CD4-positive, alpha-beta T cell treated with Interleukin-1 beta for 1 hour (primary cell): ENCODE measurements at regions not wholly inside any gene's neighbourhood (a gene's known extent, or its start where the extent isn't known, plus 50 kb on each side); places are given as distances from the start of the nearest gene placed in this dataset.
"Not testable (repeated sequence)": the region's sequence is repeated elsewhere in the genome, so short reads cannot be mapped to it uniquely, and the experiment has no call there.

Experiments
- DNase-seq, 2 donors: peaks; one replicate each; pipeline ENCODE4 v3.0.0-alpha.2; 2020 to 2022

- no peak for DNase-seq
Measured at GRCh38 chr4:160370046-160370445, 1267.2 kb downstream of the RAPGEF2 start.

DNA sequence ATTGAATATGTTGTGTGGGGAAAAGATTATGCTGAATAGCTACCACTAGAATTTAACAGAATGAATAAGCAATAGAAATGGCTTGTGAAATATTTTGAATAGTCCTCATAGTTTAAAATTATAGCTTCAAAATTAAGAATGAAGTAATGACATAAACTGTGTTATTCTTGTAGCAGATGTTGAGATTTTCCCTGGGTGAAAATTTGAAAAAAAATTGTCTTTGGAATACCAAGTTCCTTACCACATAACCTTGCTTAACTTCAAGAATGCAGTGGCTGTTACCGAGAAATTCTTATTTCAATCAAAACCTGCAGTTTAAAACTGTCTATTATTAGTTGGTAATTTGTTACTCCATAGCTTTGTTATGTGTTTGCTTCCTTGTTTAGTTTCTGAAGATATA, 1268.6 kb downstream of the RAPGEF2 start:
- DNase-seq = no peak

DNA sequence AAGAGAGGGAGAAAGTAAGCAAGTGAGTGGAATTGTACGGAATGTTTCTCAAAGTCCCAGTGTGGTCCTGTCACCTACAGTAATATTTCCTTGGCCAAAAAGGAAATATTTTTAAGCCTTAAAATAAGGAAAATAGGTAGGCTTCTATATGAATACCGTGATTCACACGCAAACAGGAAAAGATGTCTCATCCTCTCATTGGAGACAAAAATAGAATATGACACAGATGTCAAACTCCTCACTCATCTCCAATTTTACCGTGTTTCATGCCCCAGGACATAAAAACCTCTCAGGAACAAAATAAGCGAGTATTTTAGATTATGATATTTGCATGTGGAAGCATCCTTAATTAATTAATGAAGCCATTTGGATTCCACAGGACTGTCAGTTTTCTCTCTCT, 1269.5 kb downstream of the RAPGEF2 start:
- no peak for DNase-seq

- no peak for DNase-seq
Measured at GRCh38 chr4:160373911-160374310, 1271.0 kb downstream of the RAPGEF2 start.

DNA sequence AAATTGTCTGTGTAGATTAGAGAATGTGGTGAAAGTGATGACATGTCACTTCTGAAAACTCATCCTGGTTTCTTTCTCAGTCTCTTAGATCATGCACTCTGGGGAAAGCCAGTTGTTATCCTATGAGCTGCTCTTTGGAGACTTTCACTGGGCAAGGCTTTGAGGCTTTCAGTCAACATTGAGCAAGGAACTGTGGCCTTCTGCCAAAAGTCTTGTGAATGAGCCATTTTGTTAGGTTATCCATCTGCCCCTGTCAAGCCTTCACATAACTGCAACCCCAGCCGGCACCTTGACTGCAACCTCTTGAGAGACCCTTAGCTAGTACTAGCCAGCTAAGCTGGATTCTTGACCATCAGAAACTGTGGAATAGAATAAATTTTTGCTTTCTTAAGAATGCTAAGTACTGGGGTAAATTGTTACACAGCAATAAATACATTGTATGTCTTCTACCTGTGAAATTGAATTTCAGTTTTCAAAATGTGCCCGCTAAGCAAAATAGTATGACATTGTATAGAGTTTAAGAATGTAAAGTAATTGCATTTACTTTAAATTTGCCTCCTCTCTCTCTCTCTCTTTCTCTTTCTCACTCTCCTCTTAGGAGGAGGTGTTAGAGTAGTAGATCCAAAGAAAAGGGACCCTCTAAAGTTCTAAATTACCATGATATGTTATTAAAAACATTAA, 1273.0 kb downstream of the RAPGEF2 start:
- no peak for DNase-seq

- no peak for DNase-seq
Measured at GRCh38 chr4:160386846-160387245, 1284.0 kb downstream of the RAPGEF2 start.

DNA sequence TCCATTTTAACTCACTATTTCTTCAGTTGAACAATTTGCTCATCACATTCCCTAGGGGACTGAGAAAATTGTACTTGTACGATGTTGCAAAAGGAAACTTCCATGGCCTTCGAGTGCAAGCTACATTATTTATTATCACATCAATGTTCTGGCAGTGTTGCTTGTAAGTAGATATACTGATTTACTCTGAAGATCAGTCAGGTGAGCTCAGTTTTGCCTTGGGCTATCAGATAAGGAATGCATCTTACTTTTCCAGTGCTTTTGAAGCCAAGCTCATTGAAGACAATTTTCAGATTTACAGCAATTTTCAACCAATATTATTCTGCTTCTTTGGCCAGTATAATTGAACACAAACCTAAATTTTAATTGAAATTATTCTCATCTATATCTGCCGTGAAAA, 1296.9 kb downstream of the RAPGEF2 start:
- DNase-seq = no peak

DNA sequence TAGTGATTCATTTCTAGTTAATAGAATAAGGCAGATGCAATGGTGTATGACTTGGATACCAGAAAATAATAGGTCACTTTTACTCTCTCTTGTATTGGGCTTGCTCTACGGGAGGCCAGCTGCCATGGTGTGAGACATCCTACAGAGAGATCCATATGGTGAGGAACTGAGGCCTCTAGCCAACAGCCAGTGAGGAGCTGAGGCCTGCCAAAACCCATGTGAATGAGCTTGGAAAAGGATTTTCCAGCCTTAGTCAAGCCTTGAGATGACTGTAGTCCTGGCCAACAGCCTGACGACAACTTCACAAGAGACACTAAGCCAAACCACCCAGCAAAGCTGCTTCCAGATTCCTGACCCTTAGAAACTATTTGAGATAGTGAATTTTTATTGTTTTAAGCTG, 1300.2 kb downstream of the RAPGEF2 start:
- DNase-seq = no peak

DNA sequence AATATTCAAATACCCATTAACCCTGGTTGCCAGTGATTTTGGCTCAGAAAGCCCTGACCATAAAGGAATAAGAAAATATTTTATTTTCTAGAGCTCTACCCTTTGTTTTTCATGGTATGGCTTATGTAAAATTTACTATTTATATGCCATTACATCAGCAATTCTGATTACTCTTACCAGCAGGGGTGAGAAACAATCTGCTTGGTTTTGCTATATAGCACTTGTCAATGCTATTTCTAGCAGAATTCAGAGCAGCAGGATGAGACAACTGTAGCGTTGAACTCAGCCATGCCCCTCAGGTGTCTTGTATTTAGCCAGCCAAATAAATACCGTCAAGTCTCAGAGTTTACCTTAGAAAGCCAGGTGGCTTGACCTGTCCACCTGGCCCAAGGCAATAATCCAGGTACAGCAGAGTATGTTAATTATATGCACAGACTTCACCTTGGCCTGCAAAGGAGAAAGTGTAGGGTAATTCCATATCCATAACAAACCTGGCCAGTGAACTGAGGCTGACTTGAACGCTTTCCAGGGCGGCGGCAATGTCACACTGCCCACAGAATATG, 1303.5 kb downstream of the RAPGEF2 start:
- DNase-seq = no peak

DNA sequence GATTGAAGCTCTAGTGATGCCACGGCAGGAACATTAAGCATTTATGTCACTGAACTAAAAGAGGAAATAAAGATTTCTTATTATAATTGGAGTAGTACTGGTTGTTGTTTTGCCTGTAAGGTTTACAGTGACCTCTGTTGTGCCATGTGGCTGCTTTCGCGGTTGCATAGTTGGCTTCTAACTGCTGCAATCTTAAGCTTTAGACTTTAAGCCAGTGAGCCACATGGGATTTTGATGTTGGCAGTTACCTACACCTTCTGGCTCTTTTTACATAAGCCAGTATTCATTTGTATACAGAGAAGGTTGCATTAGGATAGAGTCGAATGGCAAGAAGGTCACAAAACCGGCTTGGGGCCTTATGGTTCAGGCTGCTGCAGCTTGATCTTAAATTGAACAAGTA, 1311.6 kb downstream of the RAPGEF2 start:
- DNase-seq = no peak

DNA sequence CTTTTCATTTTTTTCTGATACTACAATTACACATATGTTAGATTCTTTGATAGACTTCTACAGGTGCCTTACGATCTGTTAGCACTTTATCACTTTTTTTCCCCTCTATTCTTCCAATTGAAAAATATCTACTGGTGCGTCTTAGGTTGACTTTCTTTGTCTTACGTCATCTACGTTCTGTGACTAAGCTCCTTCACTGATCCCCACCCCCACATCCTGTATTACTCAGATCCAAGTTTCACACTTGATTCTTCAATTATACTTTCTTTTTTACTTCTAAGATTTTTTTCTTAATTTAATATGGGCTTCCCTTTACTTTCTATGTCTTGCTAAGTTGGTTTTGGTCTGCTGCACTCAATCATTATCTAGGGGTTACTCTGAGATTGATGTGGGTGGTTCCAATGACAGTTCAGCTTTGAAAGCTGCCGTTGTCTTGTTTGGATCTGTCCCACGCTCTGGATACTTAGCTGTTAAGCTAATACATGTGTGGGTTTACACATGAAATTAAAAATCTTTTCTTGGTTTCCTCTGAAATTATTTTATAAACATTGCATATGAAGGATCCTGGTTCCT, 1321.1 kb downstream of the RAPGEF2 start:
- no peak for DNase-seq

DNA sequence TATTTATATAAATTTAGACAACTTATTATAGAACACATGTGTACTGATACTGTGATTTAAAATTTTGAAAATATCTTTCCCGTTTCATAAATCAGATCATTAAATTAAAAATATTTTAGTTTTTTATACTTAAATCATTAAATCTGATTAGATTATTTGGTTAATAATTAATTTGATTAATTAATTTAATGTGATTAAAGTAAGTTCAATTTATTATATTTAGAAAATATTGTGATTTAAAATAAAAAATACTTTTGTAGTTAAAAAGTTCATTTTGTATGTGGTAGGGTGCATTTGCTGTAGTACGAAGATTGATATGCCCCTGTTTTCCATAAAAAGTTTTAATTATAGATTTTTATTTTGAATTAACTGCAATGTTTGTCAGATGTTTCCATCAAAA, 1323.4 kb downstream of the RAPGEF2 start:
- no peak for DNase-seq

DNA sequence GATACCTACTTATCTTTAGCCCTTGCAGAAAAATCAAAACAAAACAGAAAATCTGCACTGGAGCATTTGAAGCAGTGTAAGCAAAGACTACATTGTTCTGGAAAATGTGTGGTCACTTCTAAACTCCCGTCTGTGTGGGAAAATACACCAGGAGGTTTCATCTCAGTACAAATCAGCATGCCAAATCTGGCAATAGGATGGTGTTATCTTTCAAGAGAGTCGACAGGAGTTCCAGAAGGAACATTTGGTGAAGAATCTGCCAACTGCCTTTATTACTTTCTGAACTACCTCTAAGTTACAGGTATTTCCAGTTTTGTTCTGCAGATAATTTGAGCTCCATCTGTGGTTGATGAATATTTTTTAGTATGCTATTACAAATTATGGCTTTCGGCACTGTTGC, 1348.0 kb downstream of the RAPGEF2 start:
- no peak for DNase-seq

DNA sequence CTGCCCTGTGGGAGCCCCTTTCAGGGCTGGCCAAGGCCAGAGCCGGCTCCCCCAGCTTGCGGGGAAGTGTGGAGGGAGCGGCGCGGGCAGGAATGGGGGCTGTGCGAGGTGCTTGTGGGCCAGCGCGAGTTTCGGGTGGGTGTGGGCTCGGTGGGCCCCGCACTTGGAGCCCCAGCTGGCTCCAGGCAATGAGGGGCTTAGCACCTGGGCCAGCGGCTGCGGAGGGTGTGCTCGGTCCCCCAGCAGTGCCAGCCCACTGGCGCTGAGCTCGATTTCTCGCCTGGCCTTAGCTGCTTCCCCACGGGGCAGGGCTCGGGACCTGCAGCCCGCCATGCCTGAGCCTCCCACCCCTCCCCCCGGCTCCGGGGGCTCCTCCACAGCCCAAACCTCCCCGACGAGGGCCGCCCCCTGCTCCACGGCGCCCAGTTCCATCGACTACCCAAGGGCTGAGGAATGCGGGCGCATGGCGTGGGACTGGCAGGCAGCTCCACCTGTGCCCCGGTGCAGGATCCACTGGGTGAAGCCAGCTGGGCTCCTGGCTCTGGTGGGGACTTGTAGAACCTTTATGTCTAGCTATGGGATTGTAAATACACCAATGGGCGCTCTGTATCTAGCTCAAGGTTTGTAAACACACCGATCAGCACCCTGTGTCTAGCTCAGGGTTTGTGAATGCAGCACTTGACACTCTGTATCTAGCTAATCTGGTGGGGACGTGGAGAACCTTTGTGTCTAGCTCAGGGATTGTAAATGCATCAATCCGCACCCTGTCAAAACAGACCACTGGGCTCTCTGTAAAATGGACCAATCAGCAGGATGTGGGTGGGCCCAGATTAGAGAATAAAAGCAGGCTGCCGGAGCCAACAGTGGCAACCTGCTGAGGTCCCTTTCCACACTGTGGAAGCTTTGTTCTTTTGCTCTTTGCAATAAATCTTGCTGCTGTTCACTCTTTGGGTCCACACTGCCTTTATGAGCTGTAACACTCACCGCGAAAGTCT, 1379.1 kb downstream of the RAPGEF2 start:
- not testable (repeated sequence) for DNase-seq

- no peak for DNase-seq
Measured at GRCh38 chr4:160485071-160485687, 1382.3 kb downstream of the RAPGEF2 start.

DNA sequence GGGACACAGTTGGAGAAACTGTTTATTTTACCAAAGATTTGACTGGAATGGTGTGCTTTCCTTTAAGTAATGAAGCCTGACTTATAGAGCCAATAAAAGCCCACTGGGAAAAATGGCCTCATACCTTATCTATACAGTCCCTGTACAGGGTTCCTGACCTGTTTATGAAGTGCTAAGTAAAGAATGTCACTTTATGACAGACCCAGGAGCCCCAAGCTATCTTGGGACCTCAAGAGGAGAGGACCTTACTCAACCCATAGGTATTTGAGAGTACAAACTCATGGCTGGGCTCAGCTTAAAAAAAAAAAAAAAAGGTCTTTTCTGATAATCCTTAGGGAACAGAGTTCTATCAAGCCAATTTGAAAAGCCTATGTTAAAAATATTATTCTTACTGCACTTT, 1389.3 kb downstream of the RAPGEF2 start:
- DNase-seq = no peak

GRCh38 chr4:160493206-160493605, 1390.3 kb downstream of the RAPGEF2 start:
- no peak for DNase-seq

- DNase-seq = no peak
Measured at GRCh38 chr4:160495356-160495755, 1392.5 kb downstream of the RAPGEF2 start.

DNA sequence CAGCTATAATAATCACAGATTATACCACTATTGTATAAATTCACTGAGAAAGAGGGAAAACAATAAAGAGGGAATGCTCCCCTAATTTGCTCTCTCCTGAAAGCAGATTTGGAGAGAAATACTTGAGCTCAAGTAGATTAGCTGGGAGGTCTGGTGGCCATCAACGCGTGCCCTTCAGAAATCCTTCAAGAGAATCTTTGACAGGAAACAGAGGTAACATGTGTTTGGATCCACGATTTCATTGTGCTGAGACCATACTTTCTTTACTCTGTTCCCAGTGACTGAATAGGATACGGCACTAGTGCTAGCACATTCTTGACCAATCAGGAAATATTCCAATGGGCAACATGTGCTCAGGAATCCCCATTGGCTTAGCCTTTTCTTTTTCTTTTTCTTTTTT, 1395.3 kb downstream of the RAPGEF2 start:
- no peak for DNase-seq

DNA sequence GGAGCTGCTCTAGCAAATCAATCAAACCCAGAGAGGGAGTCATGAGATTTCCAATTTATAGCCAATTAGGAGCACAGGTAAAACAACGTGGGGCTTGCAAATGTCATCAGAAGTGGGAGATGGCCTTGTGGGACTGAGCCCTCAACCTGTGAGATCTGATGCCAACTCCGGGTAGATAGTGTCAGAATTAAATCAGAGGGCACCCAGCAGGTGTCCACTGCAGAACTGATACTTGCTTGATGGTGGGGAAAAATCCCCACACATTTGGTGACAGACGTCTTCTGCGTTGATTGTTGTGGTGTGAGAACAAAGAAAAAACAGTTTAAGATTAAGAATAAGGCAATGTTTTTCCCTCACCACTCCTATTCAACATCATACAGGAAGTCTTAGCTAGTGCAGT, 1402.8 kb downstream of the RAPGEF2 start:
- DNase-seq = no peak

DNA sequence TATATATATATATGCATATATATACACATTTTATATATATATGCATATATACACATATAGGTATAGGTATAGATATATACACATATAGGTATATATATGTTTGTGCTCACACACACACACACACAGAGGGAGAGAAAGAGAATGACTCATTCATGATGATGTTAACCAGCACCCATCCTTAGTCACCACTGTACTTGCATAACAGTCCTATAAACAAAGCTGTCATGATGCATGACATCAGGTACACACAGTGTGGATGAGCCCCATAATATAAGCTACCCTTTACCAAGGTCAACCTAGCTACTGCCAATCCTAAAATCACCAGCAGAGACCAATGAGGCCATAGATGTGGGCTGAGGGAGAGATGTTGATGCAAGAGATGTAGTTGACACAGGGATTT, 1408.0 kb downstream of the RAPGEF2 start:
- no peak for DNase-seq

- DNase-seq = no peak
Measured at GRCh38 chr4:160514126-160514525, 1411.2 kb downstream of the RAPGEF2 start.

DNA sequence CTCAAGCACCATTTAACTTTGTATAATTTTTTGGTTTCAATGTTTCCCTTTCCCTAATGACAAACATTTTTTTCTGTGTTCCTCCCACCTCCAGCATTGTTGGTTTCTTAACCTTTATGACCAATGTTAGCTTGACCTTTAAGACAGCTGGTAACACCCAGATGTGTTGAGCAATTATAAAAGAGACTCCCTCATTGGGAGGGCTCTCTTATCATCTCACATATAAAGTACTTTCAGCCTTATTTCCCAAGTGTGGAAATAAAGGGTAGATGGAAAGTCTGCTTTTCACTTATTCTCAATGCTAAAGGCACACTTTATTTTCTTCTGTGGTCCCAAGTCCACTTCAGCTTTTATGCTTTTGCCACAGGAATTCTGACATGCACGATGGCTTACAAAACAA, 1420.4 kb downstream of the RAPGEF2 start:
- no peak for DNase-seq
